ENCODE measurements at regions not wholly inside any gene's neighbourhood (a gene's known extent, or its start where the extent isn't known, plus 50 kb on each side); places are given as distances from the start of the nearest gene placed in this dataset.

DNA sequence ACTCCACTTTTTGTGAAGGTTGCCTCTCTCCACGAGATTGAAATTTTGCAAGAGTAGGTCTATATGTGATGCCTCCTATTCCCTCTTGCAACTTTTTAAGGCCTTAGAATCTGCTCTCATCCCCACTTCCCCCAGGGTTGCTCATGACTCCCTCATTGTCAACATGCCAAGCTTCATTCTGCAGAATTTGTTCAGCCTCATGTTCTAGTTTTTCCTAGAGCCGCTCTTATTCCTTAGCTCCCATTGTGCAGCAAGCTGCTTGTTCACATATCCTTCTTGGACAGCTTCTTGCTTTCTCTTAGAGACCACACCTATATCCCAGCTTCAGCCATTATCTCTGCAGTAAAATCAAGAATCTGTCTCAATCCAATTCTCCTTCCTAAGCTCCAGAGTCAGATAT lies 82.4 kb downstream of the CNGA2 start:
- Histone ChIP-seq H3K27me3 (ENCODE audit: control insufficient read depth, insufficient read depth, low read length) (no peaks in the 10 kb centered on the region), H3K36me3 (ENCODE audit: control insufficient read depth, insufficient read depth, low read length) (no peaks in the 10 kb centered on the region), H3K4me3 (ENCODE audit: low read depth, low read length) (no peak overlapping the region)
- DNase-seq (ENCODE audit: low read depth) (no peak), FAIRE-seq (no peak)
- TF ChIP-seq, protein P1, sequence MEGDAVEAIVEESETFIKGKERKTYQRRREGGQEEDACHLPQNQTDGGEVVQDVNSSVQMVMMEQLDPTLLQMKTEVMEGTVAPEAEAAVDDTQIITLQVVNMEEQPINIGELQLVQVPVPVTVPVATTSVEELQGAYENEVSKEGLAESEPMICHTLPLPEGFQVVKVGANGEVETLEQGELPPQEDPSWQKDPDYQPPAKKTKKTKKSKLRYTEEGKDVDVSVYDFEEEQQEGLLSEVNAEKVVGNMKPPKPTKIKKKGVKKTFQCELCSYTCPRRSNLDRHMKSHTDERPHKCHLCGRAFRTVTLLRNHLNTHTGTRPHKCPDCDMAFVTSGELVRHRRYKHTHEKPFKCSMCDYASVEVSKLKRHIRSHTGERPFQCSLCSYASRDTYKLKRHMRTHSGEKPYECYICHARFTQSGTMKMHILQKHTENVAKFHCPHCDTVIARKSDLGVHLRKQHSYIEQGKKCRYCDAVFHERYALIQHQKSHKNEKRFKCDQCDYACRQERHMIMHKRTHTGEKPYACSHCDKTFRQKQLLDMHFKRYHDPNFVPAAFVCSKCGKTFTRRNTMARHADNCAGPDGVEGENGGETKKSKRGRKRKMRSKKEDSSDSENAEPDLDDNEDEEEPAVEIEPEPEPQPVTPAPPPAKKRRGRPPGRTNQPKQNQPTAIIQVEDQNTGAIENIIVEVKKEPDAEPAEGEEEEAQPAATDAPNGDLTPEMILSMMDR (IDR thresholded peaks at IDR 0.05; ENCODE audit: insufficient read depth, low read length, severe bottlenecking) = no peak

DNA sequence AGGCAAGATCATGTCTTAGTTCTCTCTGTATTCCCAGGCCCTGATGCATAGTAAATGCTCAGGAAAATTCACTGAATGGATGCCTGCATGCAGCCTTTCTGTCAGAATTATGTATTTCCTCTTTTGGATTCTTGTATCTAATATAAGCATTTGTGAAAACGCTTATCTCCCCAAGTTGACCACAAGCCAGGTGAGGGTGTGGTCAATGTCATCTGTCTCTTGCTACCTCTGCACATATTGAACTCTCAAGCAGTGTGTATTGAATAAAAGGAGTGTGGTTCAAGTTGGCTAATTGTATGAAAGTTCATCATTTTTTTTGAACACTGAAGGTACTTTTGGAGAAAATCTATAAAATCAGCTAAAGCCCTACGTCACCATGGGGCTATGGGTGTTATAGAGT lies 84.3 kb downstream of the CNGA2 start:
- Histone ChIP-seq H3K36me3 (ENCODE audit: control insufficient read depth, insufficient read depth, low read length) (no peaks in the 10 kb centered on the region), H3K27me3 (ENCODE audit: control insufficient read depth, insufficient read depth, low read length) (no peaks in the 10 kb centered on the region), H3K4me3 (ENCODE audit: low read depth, low read length) (no peak overlapping the region)
- no peak for DNase-seq (ENCODE audit: low read depth)
- no peak for FAIRE-seq
- TF ChIP-seq, protein P1 (IDR thresholded peaks at IDR 0.05; ENCODE audit: insufficient read depth, low read length, severe bottlenecking) = no peak

DNA sequence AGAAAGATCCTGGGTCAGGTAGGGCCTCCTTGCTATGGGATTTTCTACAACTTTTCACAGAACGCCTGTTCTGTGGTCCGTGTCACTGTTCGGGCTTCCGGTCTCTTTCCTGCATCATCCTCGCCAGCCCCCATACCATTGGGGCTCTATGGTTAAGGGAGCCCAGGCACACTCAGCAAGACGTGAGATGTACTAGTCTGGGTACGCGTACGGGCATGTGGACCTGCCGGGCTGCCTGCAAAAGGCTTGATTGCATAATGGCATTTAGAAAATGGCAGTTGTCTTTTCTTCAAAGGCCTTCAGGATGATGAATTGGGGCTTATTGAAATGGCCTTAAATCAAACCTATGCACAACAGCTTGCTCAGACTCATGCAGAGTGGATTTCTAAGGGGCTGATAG lies 86.7 kb downstream of the CNGA2 start:
- H3K27me3 ChIP-seq (ENCODE audit: control insufficient read depth, insufficient read depth, low read length) = no peaks in the 10 kb centered on the region
- H3K36me3 ChIP-seq (ENCODE audit: control insufficient read depth, insufficient read depth, low read length) = no peaks in the 10 kb centered on the region
- peak; percentile 22 for DNase-seq (ENCODE audit: low read depth)
- TF ChIP-seq, protein P1 (IDR thresholded peaks at IDR 0.05; ENCODE audit: insufficient read depth, low read length, severe bottlenecking) = no peak
- no peak for FAIRE-seq
- no peak overlapping the region for H3K4me3 ChIP-seq (ENCODE audit: low read depth, low read length)

DNA sequence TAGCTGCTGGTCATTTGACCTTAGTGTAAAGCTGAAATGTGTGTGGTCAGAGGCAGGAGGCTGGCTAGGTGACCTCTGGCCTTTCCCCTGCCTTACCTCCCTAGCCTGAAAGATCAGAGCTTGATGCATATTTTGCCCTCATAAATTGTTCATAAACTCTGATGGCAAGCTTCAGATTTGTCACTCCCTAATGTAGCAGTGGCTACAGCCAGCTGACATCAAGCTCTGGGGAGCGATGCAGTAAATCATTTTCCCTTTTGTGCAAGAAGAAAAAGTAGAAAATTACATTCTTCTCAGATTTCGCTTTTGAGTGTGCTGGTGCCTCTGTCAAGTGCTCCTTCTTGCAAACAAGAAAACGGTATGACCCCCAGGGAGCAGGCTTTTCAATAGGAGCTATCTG lies 87.7 kb upstream of the MAGEA4 start:
- no peak for DNase-seq (ENCODE audit: low read depth)
- H3K4me3 ChIP-seq (ENCODE audit: low read depth, low read length) = no peak overlapping the region

DNA sequence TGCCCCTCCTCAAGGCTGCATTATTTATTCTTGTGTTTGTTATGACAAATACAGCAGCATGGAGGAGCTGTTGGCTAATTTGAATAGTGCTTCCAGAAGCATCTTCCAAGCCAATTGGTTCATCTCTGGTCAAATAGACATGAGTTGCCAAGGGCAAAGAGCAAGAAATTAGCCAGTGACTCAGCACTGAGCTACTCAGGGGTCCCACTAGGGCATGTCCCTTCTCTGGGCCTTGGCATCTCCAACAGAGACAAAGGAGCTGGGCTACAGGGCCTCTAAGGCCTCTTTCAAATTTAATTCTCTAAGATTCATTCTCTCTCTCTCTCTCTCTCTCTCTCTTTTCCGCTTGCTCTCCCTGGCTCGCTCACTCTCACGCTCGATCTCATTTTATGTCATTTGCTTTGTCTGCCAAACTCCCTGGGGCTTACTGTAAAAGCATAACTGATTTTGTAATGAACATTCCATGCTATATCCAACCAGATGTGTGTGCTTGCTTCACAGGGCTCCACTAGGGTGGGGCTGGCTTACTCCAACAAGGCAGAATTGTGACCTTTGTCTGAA lies 86.7 kb upstream of the MAGEA4 start:
- FAIRE-seq (no peak), DNase-seq (ENCODE audit: low read depth) (peak; percentile 35)
- no peaks in the 10 kb centered on the region for H3K36me3 ChIP-seq (ENCODE audit: control insufficient read depth, insufficient read depth, low read length)
- H3K27me3 ChIP-seq (ENCODE audit: control insufficient read depth, insufficient read depth, low read length) = no peaks in the 10 kb centered on the region
- no peak overlapping the region for H3K4me3 ChIP-seq (ENCODE audit: low read depth, low read length)
- TF ChIP-seq, protein P1 (IDR thresholded peaks at IDR 0.05; ENCODE audit: insufficient read depth, low read length, severe bottlenecking) = peak; percentile 40

More for the DNA sequence above, 87.7 kb upstream of the MAGEA4 start:
- FAIRE-seq = no peak
- H3K36me3 ChIP-seq (ENCODE audit: control insufficient read depth, insufficient read depth, low read length) = no peaks in the 10 kb centered on the region
- TF ChIP-seq, protein P1 (IDR thresholded peaks at IDR 0.05; ENCODE audit: insufficient read depth, low read length, severe bottlenecking) = no peak
- no peaks in the 10 kb centered on the region for H3K27me3 ChIP-seq (ENCODE audit: control insufficient read depth, insufficient read depth, low read length)

DNA sequence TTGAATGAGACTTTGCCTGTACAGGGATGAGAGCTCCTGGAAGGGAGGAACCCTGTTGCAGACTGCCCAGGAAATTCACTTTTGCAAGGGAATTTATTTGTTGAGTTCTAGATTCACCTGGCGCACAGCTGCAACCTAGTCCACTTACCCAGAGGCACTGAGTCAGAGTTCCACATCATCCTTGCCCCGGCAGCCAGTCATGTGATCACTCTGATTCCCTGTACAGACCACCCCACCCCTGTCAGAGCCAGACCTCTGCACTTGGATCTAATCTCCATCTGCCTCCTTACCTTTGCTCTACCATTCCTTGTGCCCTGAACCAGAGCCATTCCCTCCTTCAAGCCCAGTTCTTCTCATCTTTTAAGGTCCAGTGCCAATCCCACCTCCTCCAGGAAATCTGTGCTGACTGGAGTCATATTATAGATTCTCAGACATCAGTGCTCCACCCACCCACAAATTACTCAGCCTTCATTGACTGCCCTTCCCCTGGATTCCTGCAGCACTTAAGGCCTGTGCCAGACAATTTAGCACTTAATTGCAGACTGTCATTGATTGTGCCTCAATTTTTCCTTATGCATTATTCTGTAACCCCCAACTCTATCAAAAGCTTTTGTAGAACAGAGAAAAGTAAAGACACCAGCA lies 84.1 kb upstream of the MAGEA4 start:
- DNase-seq (ENCODE audit: low read depth) = peak; percentile 50
- TF ChIP-seq, protein P1 (IDR thresholded peaks at IDR 0.05; ENCODE audit: insufficient read depth, low read length, severe bottlenecking) = no peak
- Histone ChIP-seq H3K4me3 (ENCODE audit: low read depth, low read length) (no peak overlapping the region), H3K27me3 (ENCODE audit: control insufficient read depth, insufficient read depth, low read length) (no peaks in the 10 kb centered on the region), H3K36me3 (ENCODE audit: control insufficient read depth, insufficient read depth, low read length) (no peaks in the 10 kb centered on the region)
- no peak for FAIRE-seq

All from bronchial epithelial cell (primary cell).